ENCODE measurements at regions not wholly inside any gene's neighbourhood (a gene's known extent, or its start where the extent isn't known, plus 50 kb on each side); places are given as distances from the start of the nearest gene placed in this dataset.

- TF ChIP-seq REST (IDR thresholded peaks at IDR 0.05; ENCODE audit: insufficient replicate concordance, low read depth) (no peak), CTCF (IDR thresholded peaks at IDR 0.05; ENCODE audit: insufficient read depth, low read length) (no peak), POLR2AphosphoS5 (IDR thresholded peaks at IDR 0.05; ENCODE audit: low read depth) (no peak), GABPA (IDR thresholded peaks at IDR 0.05; ENCODE audit: low read depth) (no peak), SPI1 (IDR thresholded peaks at IDR 0.05; ENCODE audit: borderline replicate concordance, low read depth) (no peak)
Measured at GRCh38 chr6:18055714-18056382, 66.6 kb downstream of the NHLRC1 start.

All from HL-60 (cell line).